ENCODE measurements at regions not wholly inside any gene's neighbourhood (a gene's known extent, or its start where the extent isn't known, plus 50 kb on each side); places are given as distances from the start of the nearest gene placed in this dataset.

- no peak for DNase-seq (ENCODE audit: low spot score)
- ATAC-seq (ENCODE audit: low read depth) = no peak
- H3K4me1 ChIP-seq (ENCODE audit: insufficient read depth, poor library complexity, severe bottlenecking) = peaks cover 8% of the 10 kb centered on the region
- no peaks in the 10 kb centered on the region for H3K27me3 ChIP-seq (ENCODE audit: insufficient read depth, poor library complexity, severe bottlenecking)
- no peak overlapping the region for H3K27ac ChIP-seq (ENCODE audit: poor library complexity, severe bottlenecking)
- no peak overlapping the region for H3K4me3 ChIP-seq (ENCODE audit: severe bottlenecking)
- no peaks in the 10 kb centered on the region for H3K9me3 ChIP-seq (ENCODE audit: severe bottlenecking)
- TF ChIP-seq CTCF (IDR thresholded peaks at IDR 0.05; ENCODE audit: poor library complexity, severe bottlenecking) = no peak
- no peaks in the 10 kb centered on the region for H3K36me3 ChIP-seq (ENCODE audit: low read depth)
Measured at GRCh38 chr5:159762921-159763320, 153.4 kb upstream of the ADRA1B start.

GRCh38 chr5:159763562-159763961 lies 152.7 kb upstream of the ADRA1B start:
- ATAC-seq (ENCODE audit: low read depth) (no peak), DNase-seq (ENCODE audit: low spot score) (no peak)
- no peak for TF ChIP-seq CTCF (IDR thresholded peaks at IDR 0.05; ENCODE audit: poor library complexity, severe bottlenecking)
- no peaks in the 10 kb centered on the region for H3K36me3 ChIP-seq (ENCODE audit: low read depth)
- H3K27me3 ChIP-seq (ENCODE audit: insufficient read depth, poor library complexity, severe bottlenecking) = no peaks in the 10 kb centered on the region
- no peak overlapping the region for H3K27ac ChIP-seq (ENCODE audit: poor library complexity, severe bottlenecking)
- H3K4me1 ChIP-seq (ENCODE audit: insufficient read depth, poor library complexity, severe bottlenecking) = peaks cover 3% of the 10 kb centered on the region
- H3K4me3 ChIP-seq (ENCODE audit: severe bottlenecking) = no peak overlapping the region
- no peaks in the 10 kb centered on the region for H3K9me3 ChIP-seq (ENCODE audit: severe bottlenecking)

- Histone ChIP-seq H3K27me3 (ENCODE audit: insufficient read depth, poor library complexity, severe bottlenecking) (no peaks in the 10 kb centered on the region), H3K4me3 (ENCODE audit: severe bottlenecking) (no peak overlapping the region), H3K9me3 (ENCODE audit: severe bottlenecking) (no peaks in the 10 kb centered on the region), H3K27ac (ENCODE audit: poor library complexity, severe bottlenecking) (no peak overlapping the region), H3K4me1 (ENCODE audit: insufficient read depth, poor library complexity, severe bottlenecking) (no peaks in the 10 kb centered on the region), H3K36me3 (ENCODE audit: low read depth) (no peaks in the 10 kb centered on the region)
- no peak for TF ChIP-seq CTCF (IDR thresholded peaks at IDR 0.05; ENCODE audit: poor library complexity, severe bottlenecking)
- peak; percentile 54; the same call in 1 of the 3 replicates for ATAC-seq (ENCODE audit: low read depth)
- DNase-seq (ENCODE audit: low spot score) = no peak
Measured at GRCh38 chr5:159764283-159765134, 151.8 kb upstream of the ADRA1B start.

GRCh38 chr5:159765135-159765433 lies 151.2 kb upstream of the ADRA1B start:
- ATAC-seq (ENCODE audit: low read depth) (no peak), DNase-seq (ENCODE audit: low spot score) (no peak)
- H3K9me3 ChIP-seq (ENCODE audit: severe bottlenecking) = no peaks in the 10 kb centered on the region
- H3K36me3 ChIP-seq (ENCODE audit: low read depth) = no peaks in the 10 kb centered on the region
- no peak overlapping the region for H3K27ac ChIP-seq (ENCODE audit: poor library complexity, severe bottlenecking)
- no peaks in the 10 kb centered on the region for H3K4me1 ChIP-seq (ENCODE audit: insufficient read depth, poor library complexity, severe bottlenecking)
- H3K4me3 ChIP-seq (ENCODE audit: severe bottlenecking) = no peak overlapping the region
- H3K27me3 ChIP-seq (ENCODE audit: insufficient read depth, poor library complexity, severe bottlenecking) = no peaks in the 10 kb centered on the region
- TF ChIP-seq CTCF (IDR thresholded peaks at IDR 0.05; ENCODE audit: poor library complexity, severe bottlenecking) = no peak
